IMR-90 (cell line): ENCODE measurements at regions not wholly inside any gene's neighbourhood (a gene's known extent, or its start where the extent isn't known, plus 50 kb on each side); places are given as distances from the start of the nearest gene placed in this dataset.
A peak's percentile ranks its signal among the peaks of the same experiment; 100 is the strongest.

Experiments
- ATAC-seq: fragments of 200-7000 bp; cut with Tn5 transposase; 2 replicates; pipeline ENCODE4 v1.9.1; 2020; ENCODE audit warnings: low read depth, mild to moderate bottlenecking, moderate library complexity
- BruUV-seq: library from RNA; stranded (reverse); fragments of 400-500 nt; replicated peaks from 2 replicates; lab custom pipeline; 2021; lab: Mats Ljungman, UMichigan
- CTCF ChIA-PET: fragments of 300-600 bp; formaldehyde crosslinking; extraction: SDS; loops from one replicate; lab custom pipeline; 2021; ENCODE audit warnings: antibody characterized with exemption; lab: Yijun Ruan, JAX
- POLR2A ChIA-PET: fragments of 300-600 bp; sonication (Branson Sonifier 250); formaldehyde crosslinking; loops from one replicate; lab custom pipeline; 2022; ENCODE audit warnings: antibody characterized with exemption; ENCODE audit not compliant: unreplicated experiment; lab: Charles Lee
- DNase-seq: peaks from one replicate; pipeline ENCODE4 v3.0.0; 2013
- H2AFZ ChIP-seq: replicated peaks from 2 replicates; pipeline ENCODE3; 2013; ENCODE audit warnings: low read length, mild to moderate bottlenecking; ENCODE audit not compliant: poor library complexity
- H2AK5ac ChIP-seq: 2 replicates; pipeline ENCODE4 v1.6.1; 2013; ENCODE audit warnings: low read depth, low read length, inconsistent platforms
- H2AK9ac ChIP-seq: replicated peaks from 2 replicates; pipeline ENCODE3; 2013; ENCODE audit warnings: mild to moderate bottlenecking, low read depth, low read length, moderate library complexity; ENCODE audit not compliant: poor library complexity
- H2BK120ac ChIP-seq: 2 replicates; pipeline ENCODE4 v1.6.1; 2013; ENCODE audit warnings: low read depth, low read length, inconsistent platforms
- H2BK15ac ChIP-seq: 3 replicates; pipeline ENCODE4 v1.6.1; 2013; ENCODE audit warnings: low read depth, low read length, inconsistent platforms
- H2BK20ac ChIP-seq: 2 replicates; pipeline ENCODE4 v1.6.1; 2013; ENCODE audit warnings: low read depth, mild to moderate bottlenecking, inconsistent platforms, low read length, moderate library complexity
- H2BK5ac ChIP-seq: 2 replicates; pipeline ENCODE4 v1.6.1; 2013; ENCODE audit warnings: mild to moderate bottlenecking, low read depth, low read length, inconsistent platforms; ENCODE audit not compliant: poor library complexity, severe bottlenecking
- H3K14ac ChIP-seq: replicated peaks from 2 replicates; pipeline ENCODE4 v1.6.1; 2013; ENCODE audit warnings: low read depth, low read length, inconsistent platforms
- H3K18ac ChIP-seq: 2 replicates; pipeline ENCODE4 v1.6.1; 2013; ENCODE audit warnings: low read depth, low read length, control low read depth
- H3K23ac ChIP-seq: 2 replicates; pipeline ENCODE4 v1.6.1; 2013; ENCODE audit warnings: low read depth, low read length, inconsistent platforms
- H3K27ac ChIP-seq: 2 replicates; pipeline ENCODE4 v1.5.1; 2013; ENCODE audit warnings: mild to moderate bottlenecking, control low read depth, low read length; ENCODE audit not compliant: insufficient read depth
- H3K27me3 ChIP-seq: 2 replicates; pipeline ENCODE4 v1.6.1; 2013; ENCODE audit warnings: low read length; ENCODE audit not compliant: control insufficient read depth, insufficient read depth
- H3K36me3 ChIP-seq: 2 replicates; pipeline ENCODE4 v1.6.1; 2013; ENCODE audit warnings: low read length, mixed read lengths; ENCODE audit not compliant: control insufficient read depth, insufficient read depth
- H3K4ac ChIP-seq: 2 replicates; pipeline ENCODE4 v1.6.1; 2013; ENCODE audit warnings: low read depth, low read length, inconsistent platforms
- H3K4me1 ChIP-seq: 2 replicates; pipeline ENCODE4 v1.6.1; 2013; ENCODE audit warnings: low read length, mixed read lengths; ENCODE audit not compliant: control insufficient read depth, insufficient read depth
- H3K4me2 ChIP-seq: 2 replicates; pipeline ENCODE4 v1.6.1; 2013; ENCODE audit warnings: low read depth, mild to moderate bottlenecking, control low read depth, low read length, moderate library complexity
- H3K4me3 ChIP-seq: 2 replicates; pipeline ENCODE4 v1.5.1; 2013; ENCODE audit warnings: low read depth, mild to moderate bottlenecking, control low read depth, low read length, moderate library complexity; ENCODE audit not compliant: insufficient read depth
- H3K56ac ChIP-seq: 2 replicates; pipeline ENCODE4 v1.6.1; 2013; ENCODE audit warnings: low read length, inconsistent platforms; ENCODE audit not compliant: insufficient read depth; ENCODE audit errors: extremely low read depth
- H3K79me1 ChIP-seq, 2 experiments: 2 replicates each; pipeline ENCODE4 v1.6.1; 2013; ENCODE audit warnings: low read length in 2 of 2, inconsistent platforms in 1 of 2, low read depth in 1 of 2
- H3K9ac ChIP-seq: 2 replicates; pipeline ENCODE4 v1.6.1; 2013; ENCODE audit warnings: low read depth, low read length, control low read depth
- H3K9me1 ChIP-seq: 2 replicates; pipeline ENCODE4 v1.6.1; 2013; ENCODE audit warnings: low read length, inconsistent platforms; ENCODE audit not compliant: insufficient read depth
- H3K9me3 ChIP-seq: 2 replicates; pipeline ENCODE4 v1.6.1; 2013; ENCODE audit warnings: low read length; ENCODE audit not compliant: control insufficient read depth, insufficient read depth
- H4K20me1 ChIP-seq: 2 replicates; pipeline ENCODE4 v1.6.1; 2013; ENCODE audit warnings: low read length, inconsistent platforms; ENCODE audit not compliant: insufficient read depth
- H4K5ac ChIP-seq: 2 replicates; pipeline ENCODE4 v1.6.1; 2013; ENCODE audit warnings: mild to moderate bottlenecking, low read depth, low read length, control low read depth
- H4K8ac ChIP-seq, 2 experiments: 2 replicates each; pipeline ENCODE4 v1.6.1; 2013; ENCODE audit warnings: low read depth in 2 of 2, low read length in 2 of 2, control low read depth in 1 of 2, inconsistent platforms in 1 of 2
- H4K91ac ChIP-seq: 2 replicates; pipeline ENCODE4 v1.6.1; 2013; ENCODE audit warnings: low read depth, low read length, inconsistent platforms; ENCODE audit not compliant: insufficient read depth
- CEBPB ChIP-seq: IDR thresholded peaks from 2 replicates; pipeline ENCODE4 v1.6.1; 2012; ENCODE audit warnings: low read depth, low read length, improper control_type of control experiment
- CHD1 ChIP-seq: IDR thresholded peaks from 2 replicates; pipeline ENCODE4 v1.6.1; 2012; ENCODE audit warnings: low read depth, low read length, improper control_type of control experiment
- CTCF ChIP-seq: conservative IDR thresholded peaks from 2 replicates; pipeline ENCODE4 v1.5.1; 2012; ENCODE audit warnings: mild to moderate bottlenecking, low read depth, low read length, improper control_type of control experiment
- ELK1 ChIP-seq: fragments of 150-350 bp; IDR thresholded peaks from 2 replicates; pipeline ENCODE4 v1.6.1; 2016; ENCODE audit warnings: low read depth, mild to moderate bottlenecking, low read length, moderate library complexity, borderline replicate concordance
- FOS ChIP-seq: fragments of 150-350 bp; IDR thresholded peaks from 2 replicates; pipeline ENCODE4 v1.6.1; 2016; ENCODE audit warnings: low read depth, low read length
- MAFK ChIP-seq: IDR thresholded peaks from 2 replicates; pipeline ENCODE4 v1.6.1; 2012; ENCODE audit warnings: low read depth, low read length, improper control_type of control experiment
- MAZ ChIP-seq: IDR thresholded peaks from 2 replicates; pipeline ENCODE4 v1.6.1; 2012; ENCODE audit warnings: low read depth, mild to moderate bottlenecking, low read length, improper control_type of control experiment, moderate library complexity, borderline replicate concordance
- MXI1 ChIP-seq: IDR thresholded peaks from 2 replicates; pipeline ENCODE4 v1.6.1; 2012; ENCODE audit warnings: low read depth, mild to moderate bottlenecking, low read length, moderate library complexity, borderline replicate concordance
- NFE2L2 ChIP-seq: fragments of 150-350 bp; IDR thresholded peaks from 2 replicates; pipeline ENCODE4 v1.6.1; 2016; ENCODE audit warnings: low read depth, mild to moderate bottlenecking, low read length
- RCOR1 ChIP-seq: IDR thresholded peaks from 2 replicates; pipeline ENCODE4 v1.6.1; 2012; ENCODE audit warnings: mild to moderate bottlenecking, low read length, improper control_type of control experiment; ENCODE audit not compliant: insufficient replicate concordance
- SMC3 ChIP-seq: fragments of 150-350 bp; IDR thresholded peaks from 2 replicates; pipeline ENCODE4 v1.6.1; 2016; ENCODE audit warnings: low read depth, mild to moderate bottlenecking, antibody characterized with exemption, low read length, moderate library complexity
- WGBS, 2 experiments: methylation state at CpG; one replicate each; pipeline versions ENCODE4 v1.1.5 to v1.1.7; 2013; ENCODE audit warnings: missing lambda C conversion rate in 2 of 2; ENCODE audit not compliant: insufficient read length in 1 of 2; ENCODE audit errors: extremely low coverage in 2 of 2; 5-methylcytosine and 5-hydroxymethylcytosine counted together
- dilution Hi-C: fragments of 300-500 bp; cut with HindIII; formaldehyde crosslinking; loops from one replicate; pipeline ENCODE4 v1.14.3; 2018; ENCODE audit warnings: low sequenced_read_pairs; ENCODE audit not compliant: unreplicated experiment
- in situ Hi-C: fragments of 300-500 bp; cut with MboI; formaldehyde crosslinking; loops from 3 replicates; pipeline ENCODE4 v1.14.3; 2019; ENCODE audit warnings: low sequenced_read_pairs, inconsistent platforms, mixed read lengths
- intact Hi-C: fragments of 100-400 bp; cut with micrococcal nuclease; formaldehyde crosslinking; loops from 2 replicates; pipeline ENCODE4 v1.10.0; 2022

GRCh38 chr12:105485321-105485910, 154.9 kb downstream of the C12orf75 start:
- Histone ChIP-seq H3K4me1 (peaks cover 4% of the 10 kb centered on the region; the same call in 1 of the 2 replicates), H3K4me3 (no peak overlapping the region), H3K9me3 (no peaks in the 10 kb centered on the region), H2BK20ac (0 out of 2 replicates have a peak overlapping the region, but pooled peaks have one; percentile 43), H3K27ac (no peak overlapping the region), H4K8ac (peak overlapping the region in 1 of 2 experiments; percentile 70; a peak in 1 of 4 replicates), H3K4me2 (peak overlapping the region; percentile 31; the same call in 1 of the 2 replicates), H3K56ac (no peak overlapping the region), H4K91ac (no peak overlapping the region; the same call in 1 of the 2 replicates), H3K9ac (no peak overlapping the region), H3K36me3 (no peaks in the 10 kb centered on the region), H4K5ac (no peak overlapping the region), H2BK5ac (peak overlapping the region; percentile 62), H2BK15ac (peak overlapping the region; percentile 21; the same call in 1 of the 3 replicates), H2AK5ac (no peak overlapping the region), H3K4ac (peak overlapping the region; percentile 48; the same call in 1 of the 2 replicates), H2AFZ (peak overlapping the region; percentile 67), H3K9me1 (peaks cover 12% of the 10 kb centered on the region), H4K20me1 (no peaks in the 10 kb centered on the region), H3K79me1 (no peaks in the 10 kb centered on the region; a peak in 1 of 4 replicates), H3K18ac (no peak overlapping the region; the same call in 1 of the 2 replicates), H2AK9ac (peak overlapping the region; percentile 67), H3K23ac (no peak overlapping the region), H3K14ac (no peak overlapping the region; the same call in 1 of the 2 replicates), H3K27me3 (no peaks in the 10 kb centered on the region), H2BK120ac (peak overlapping the region; percentile 62; the same call in 1 of the 2 replicates)
- BruUV-seq, result no TSS peak
- intact Hi-C loops, result no loop called here
- no CpG with 5 or more reads among the region's 8 CpGs for WGBS, 2 experiments
- dilution Hi-C loops, result no loop called here
- DNase-seq (peak; percentile 65), ATAC-seq (peak; percentile 78)
- POLR2A ChIA-PET, result interaction anchor here (0.6 kb wide), 1 partner anchor 292 kb away, joined by 9 read pairs; no protein-coding TSS in a partner anchor
- in situ Hi-C loops, result no loop called here
- TF ChIP-seq NFE2L2, result no peak
- TF ChIP-seq CHD1, result no peak
- TF ChIP-seq MXI1, result no peak
- no peak for TF ChIP-seq CTCF
- TF ChIP-seq CEBPB, result 0 out of 2 replicates have a peak, but pooled peaks have one; percentile 8
- no peak for TF ChIP-seq SMC3
- no peak for TF ChIP-seq FOS
- no peak for TF ChIP-seq ELK1
- peak; percentile 59 for TF ChIP-seq RCOR1
- TF ChIP-seq MAZ, result no peak
- TF ChIP-seq MAFK, result no peak
- CTCF ChIA-PET, result interaction anchor here (0.6 to 0.9 kb wide), 3 partner anchors 16 to 57 kb away, joined by 3 read pairs; no protein-coding TSS in a partner anchor
